ENCODE measurements at regions not wholly inside any gene's neighbourhood (a gene's known extent, or its start where the extent isn't known, plus 50 kb on each side); places are given as distances from the start of the nearest gene placed in this dataset.

GRCh38 chr14:65916055-65916454 lies 503.5 kb downstream of the FUT8 start:
- peaks cover 0 to 48% (median 3%) of the 10 kb centered on the region in 5 donors for H3K36me3 Mint-ChIP-seq
- no peak for DNase-seq
- Histone ChIP-seq H3K36me3 (ENCODE audit: control insufficient read depth in 2 of 3, insufficient read depth in 3 of 3, low read length in 3 of 3) (no peaks in the 10 kb centered on the region), H3K9me3 (ENCODE audit: control insufficient read depth in 2 of 3, low read length in 3 of 3) (no peaks in the 10 kb centered on the region), H3K27me3 (ENCODE audit: control insufficient read depth in 2 of 2, insufficient read depth in 2 of 2, low read length in 2 of 2) (no peaks in the 10 kb centered on the region), H3K27ac (ENCODE audit: low read depth, low read length) (no peak overlapping the region), H3K4me1 (ENCODE audit: control insufficient read depth in 2 of 2, insufficient read depth in 2 of 2, low read length in 2 of 2) (peaks cover 0 to 8% of the 10 kb centered on the region in 2 donors), H3K4me3 (ENCODE audit: low read length) (no peak overlapping the region)
- peaks cover 0 to 22% (median 0%) of the 10 kb centered on the region in 11 donors for H3K9me3 Mint-ChIP-seq
- H3K27me3 Mint-ChIP-seq: peaks cover 0 to 17% (median 0%) of the 10 kb centered on the region in 5 donors
- H3K4me3 Mint-ChIP-seq: peak overlapping the region in 1 of 10 donors; percentile 20
- no peak for ATAC-seq
- H3K27ac Mint-ChIP-seq: peak overlapping the region in 1 of 9 donors; percentile 19
- H3K4me1 Mint-ChIP-seq: peaks cover 13 to 64% (median 49%) of the 10 kb centered on the region in 7 donors
- ChIA-PET CTCF (interaction anchor here (0.7 kb wide), 1 partner anchor 36 kb away, joined by 4 read pairs; no protein-coding TSS in a partner anchor), POLR2A (interaction anchor here (1.2 to 2.3 kb wide), 2 partner anchors 10 to 70 kb away, joined by 3 to 9 read pairs; no protein-coding TSS in a partner anchor)
- intact Hi-C loops (cut with micrococcal nuclease): no loop called here

GRCh38 chr14:65920996-65921395 lies 508.5 kb downstream of the FUT8 start:
- peaks cover 5 to 9% of the 10 kb centered on the region in 2 donors for H3K4me1 ChIP-seq (ENCODE audit: control insufficient read depth in 2 of 2, insufficient read depth in 2 of 2, low read length in 2 of 2)
- H3K27me3 ChIP-seq (ENCODE audit: control insufficient read depth in 2 of 2, insufficient read depth in 2 of 2, low read length in 2 of 2): no peaks in the 10 kb centered on the region
- H3K27ac Mint-ChIP-seq: peak overlapping the region in 1 of 9 donors; percentile 30
- H3K36me3 Mint-ChIP-seq: peaks cover 0 to 47% (median 3%) of the 10 kb centered on the region in 5 donors
- no peak overlapping the region for H3K27ac ChIP-seq (ENCODE audit: low read depth, low read length)
- no peaks in the 10 kb centered on the region for H3K36me3 ChIP-seq (ENCODE audit: control insufficient read depth in 2 of 3, insufficient read depth in 3 of 3, low read length in 3 of 3)
- DNase-seq (no peak), ATAC-seq (no peak)
- H3K4me3 Mint-ChIP-seq: no peak overlapping the region
- no peak overlapping the region for H3K4me3 ChIP-seq (ENCODE audit: low read length)
- intact Hi-C loops (cut with micrococcal nuclease): loop anchor here in 1 of 2 donors (10.0 kb wide), 1 partner anchor 506 kb away; the partner anchor contains the start of gene FUT8
- ChIA-PET POLR2A (no interaction called here), CTCF (no interaction called here)
- H3K9me3 Mint-ChIP-seq: peaks cover 0 to 19% (median 0%) of the 10 kb centered on the region in 11 donors
- peaks cover 0 to 12% (median 0%) of the 10 kb centered on the region in 5 donors for H3K27me3 Mint-ChIP-seq
- H3K9me3 ChIP-seq (ENCODE audit: control insufficient read depth in 2 of 3, low read length in 3 of 3): no peaks in the 10 kb centered on the region
- peaks cover 13 to 44% (median 25%) of the 10 kb centered on the region in 7 donors for H3K4me1 Mint-ChIP-seq

GRCh38 chr14:65922142-65922541 lies 509.6 kb downstream of the FUT8 start:
- Mint-ChIP-seq H3K36me3 (peaks cover 0 to 42% (median 0%) of the 10 kb centered on the region in 5 donors), H3K27ac (peak overlapping the region in 3 of 9 donors; percentile 1 to 50 (median 17)), H3K9me3 (peaks cover 0 to 17% (median 0%) of the 10 kb centered on the region in 11 donors), H3K4me3 (no peak overlapping the region), H3K27me3 (peaks cover 0 to 12% (median 0%) of the 10 kb centered on the region in 5 donors), H3K4me1 (peaks cover 16 to 47% (median 36%) of the 10 kb centered on the region in 7 donors)
- H3K27ac ChIP-seq (ENCODE audit: low read depth, low read length): no peak overlapping the region
- H3K4me3 ChIP-seq (ENCODE audit: low read length): no peak overlapping the region
- peaks cover 16 to 21% of the 10 kb centered on the region in 2 donors for H3K4me1 ChIP-seq (ENCODE audit: control insufficient read depth in 2 of 2, insufficient read depth in 2 of 2, low read length in 2 of 2)
- H3K9me3 ChIP-seq (ENCODE audit: control insufficient read depth in 2 of 3, low read length in 3 of 3): no peaks in the 10 kb centered on the region
- ATAC-seq: no peak
- no peaks in the 10 kb centered on the region for H3K36me3 ChIP-seq (ENCODE audit: control insufficient read depth in 2 of 3, insufficient read depth in 3 of 3, low read length in 3 of 3)
- POLR2A ChIA-PET: interaction anchor here (0.7 to 0.9 kb wide), 2 partner anchors 10 to 53 kb away, joined by 3 read pairs; no protein-coding TSS in a partner anchor
- no peaks in the 10 kb centered on the region for H3K27me3 ChIP-seq (ENCODE audit: control insufficient read depth in 2 of 2, insufficient read depth in 2 of 2, low read length in 2 of 2)
- intact Hi-C loops (cut with micrococcal nuclease): loop anchor here in 1 of 2 donors (10.0 kb wide), 1 partner anchor 507 kb away; the partner anchor contains the start of gene FUT8
- no peak for DNase-seq
- CTCF ChIA-PET: no interaction called here

GRCh38 chr14:65926504-65926903 lies 514.0 kb downstream of the FUT8 start:
- peaks cover 0 to 36% (median 0%) of the 10 kb centered on the region in 5 donors for H3K36me3 Mint-ChIP-seq
- peaks cover 45 to 68% (median 61%) of the 10 kb centered on the region in 7 donors for H3K4me1 Mint-ChIP-seq
- Histone ChIP-seq H3K4me3 (ENCODE audit: low read length) (peak overlapping the region; percentile 30), H3K36me3 (ENCODE audit: control insufficient read depth in 2 of 3, insufficient read depth in 3 of 3, low read length in 3 of 3) (no peaks in the 10 kb centered on the region), H3K4me1 (ENCODE audit: control insufficient read depth in 2 of 2, insufficient read depth in 2 of 2, low read length in 2 of 2) (peaks cover 47 to 51% of the 10 kb centered on the region in 2 donors), H3K9me3 (ENCODE audit: control insufficient read depth in 2 of 3, low read length in 3 of 3) (no peaks in the 10 kb centered on the region), H3K27me3 (ENCODE audit: control insufficient read depth in 2 of 2, insufficient read depth in 2 of 2, low read length in 2 of 2) (no peaks in the 10 kb centered on the region), H3K27ac (ENCODE audit: low read depth, low read length) (no peak overlapping the region)
- POLR2A ChIA-PET: interaction anchor here (0.6 to 3.6 kb wide), 10 partner anchors 9 to 513 kb away, joined by 3 to 24 read pairs (median 4); no protein-coding TSS in a partner anchor
- no peaks in the 10 kb centered on the region for H3K27me3 Mint-ChIP-seq
- CTCF ChIA-PET: interaction anchor here (0.7 to 5.8 kb wide), 6 partner anchors 32 to 515 kb away, joined by 3 to 47 read pairs (median 5); no protein-coding TSS in a partner anchor
- intact Hi-C loops (cut with micrococcal nuclease): loop anchor here (2.0 to 10.0 kb wide), 4 partner anchors 48 to 939 kb away; partner anchors contain the start of genes FNTB (in 1 of the 2) and FUT8 (in 1 of the 2)
- peak overlapping the region in 7 of 9 donors; percentile 65 to 98 (median 92) for H3K27ac Mint-ChIP-seq
- ATAC-seq (no peak), DNase-seq (no peak)
- H3K4me3 Mint-ChIP-seq: peak overlapping the region in 6 of 10 donors; percentile 72 to 80 (median 74)
- peaks cover 0 to 17% (median 0%) of the 10 kb centered on the region in 11 donors for H3K9me3 Mint-ChIP-seq

GRCh38 chr14:65926935-65927700 lies 514.6 kb downstream of the FUT8 start:
- Histone ChIP-seq H3K27ac (ENCODE audit: low read depth, low read length) (peak overlapping the region; percentile 52), H3K4me1 (ENCODE audit: control insufficient read depth in 2 of 2, insufficient read depth in 2 of 2, low read length in 2 of 2) (peaks cover 47 to 51% of the 10 kb centered on the region in 2 donors), H3K36me3 (ENCODE audit: control insufficient read depth in 2 of 3, insufficient read depth in 3 of 3, low read length in 3 of 3) (no peaks in the 10 kb centered on the region), H3K9me3 (ENCODE audit: control insufficient read depth in 2 of 3, low read length in 3 of 3) (no peaks in the 10 kb centered on the region), H3K4me3 (ENCODE audit: low read length) (peak overlapping the region; percentile 30), H3K27me3 (ENCODE audit: control insufficient read depth in 2 of 2, insufficient read depth in 2 of 2, low read length in 2 of 2) (no peaks in the 10 kb centered on the region)
- Mint-ChIP-seq H3K27ac (peak overlapping the region; percentile 84 to 98 (median 92)), H3K4me1 (peaks cover 45 to 73% (median 61%) of the 10 kb centered on the region in 7 donors), H3K36me3 (peaks cover 0 to 41% (median 0%) of the 10 kb centered on the region in 5 donors), H3K27me3 (no peaks in the 10 kb centered on the region), H3K9me3 (peaks cover 0 to 20% (median 0%) of the 10 kb centered on the region in 11 donors), H3K4me3 (peak overlapping the region; percentile 68 to 80 (median 73))
- ChIA-PET POLR2A (interaction anchor here (0.6 to 3.6 kb wide), 17 partner anchors 8 to 516 kb away, joined by 3 to 24 read pairs (median 4); no protein-coding TSS in a partner anchor), CTCF (interaction anchor here (0.7 to 5.8 kb wide), 12 partner anchors 9 to 516 kb away, joined by 3 to 47 read pairs (median 4); no protein-coding TSS in a partner anchor)
- DNase-seq (no peak), ATAC-seq (no peak)
- intact Hi-C loops (cut with micrococcal nuclease): loop anchor here (2.0 to 10.0 kb wide), 4 partner anchors 48 to 940 kb away; partner anchors contain the start of genes FNTB (in 1 of the 2) and FUT8 (in 1 of the 2)

- ChIA-PET CTCF (interaction anchor here (0.7 to 5.8 kb wide), 14 partner anchors 10 to 512 kb away, joined by 3 to 47 read pairs (median 3); no protein-coding TSS in a partner anchor), POLR2A (interaction anchor here (0.7 to 3.6 kb wide), 11 partner anchors 11 to 517 kb away, joined by 3 to 24 read pairs (median 5); no protein-coding TSS in a partner anchor)
- H3K36me3 ChIP-seq (ENCODE audit: control insufficient read depth in 2 of 3, insufficient read depth in 3 of 3, low read length in 3 of 3): no peaks in the 10 kb centered on the region
- Mint-ChIP-seq H3K4me1 (peaks cover 45 to 72% (median 61%) of the 10 kb centered on the region in 7 donors), H3K27ac (peak overlapping the region; percentile 84 to 98 (median 92)), H3K4me3 (peak overlapping the region; percentile 68 to 80 (median 73)), H3K27me3 (no peaks in the 10 kb centered on the region), H3K9me3 (peaks cover 0 to 20% (median 2%) of the 10 kb centered on the region in 11 donors), H3K36me3 (peaks cover 0 to 44% (median 3%) of the 10 kb centered on the region in 5 donors)
- no peaks in the 10 kb centered on the region for H3K27me3 ChIP-seq (ENCODE audit: control insufficient read depth in 2 of 2, insufficient read depth in 2 of 2, low read length in 2 of 2)
- H3K27ac ChIP-seq (ENCODE audit: low read depth, low read length): peak overlapping the region; percentile 52
- peak; percentile 92 for ATAC-seq
- peaks cover 47 to 51% of the 10 kb centered on the region in 2 donors for H3K4me1 ChIP-seq (ENCODE audit: control insufficient read depth in 2 of 2, insufficient read depth in 2 of 2, low read length in 2 of 2)
- intact Hi-C loops (cut with micrococcal nuclease): loop anchor here (1.0 to 10.0 kb wide), 11 partner anchors 9 to 941 kb away; partner anchors contain the start of genes FNTB (in 1 of the 2) and FUT8 (in 1 of the 2)
- peak overlapping the region; percentile 5 for H3K4me3 ChIP-seq (ENCODE audit: low read length)
- H3K9me3 ChIP-seq (ENCODE audit: control insufficient read depth in 2 of 3, low read length in 3 of 3): no peaks in the 10 kb centered on the region
- DNase-seq: peak; percentile 31 to 77 (median 70)
Observed at GRCh38 chr14:65927931-65928356, 515.4 kb downstream of the FUT8 start.

Measured in naive thymus-derived CD4-positive, alpha-beta T cell (primary cell).